GM12872 (cell line): ENCODE measurements at regions not wholly inside any gene's neighbourhood (a gene's known extent, or its start where the extent isn't known, plus 50 kb on each side); places are given as distances from the start of the nearest gene placed in this dataset.

Experiments used
- CTCF ChIP-seq: IDR thresholded peaks from 3 replicates; pipeline ENCODE4 v1.5.1; 2011; ENCODE audit warnings: low read depth, mild to moderate bottlenecking, low read length, moderate library complexity; ENCODE audit not compliant: insufficient read depth

- TF ChIP-seq CTCF = no peak
Observed at GRCh38 chr13:84050536-84050935, 168.3 kb upstream of the SLITRK1 start.

GRCh38 chr13:84049443-84050219 is 167.4 kb upstream of the SLITRK1 start:
- no peak for TF ChIP-seq CTCF

DNA sequence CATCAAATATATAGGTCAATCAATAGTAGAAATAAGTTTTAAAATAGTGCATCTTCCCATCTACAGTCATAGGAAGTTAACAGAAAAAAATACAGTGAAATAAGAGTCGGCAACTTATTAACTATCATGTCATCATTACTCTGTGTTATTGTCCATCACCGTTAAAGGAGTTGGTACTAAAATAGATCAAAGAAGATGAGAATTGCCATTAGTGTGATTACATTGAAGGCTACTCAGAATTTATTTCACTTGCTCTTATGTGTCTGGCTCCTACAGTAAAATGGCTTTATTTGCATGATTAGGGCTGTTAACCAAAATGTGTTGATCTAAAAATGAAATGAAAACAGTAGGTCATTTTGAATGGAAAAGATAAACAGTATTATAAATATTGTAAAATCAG is 162.5 kb upstream of the SLITRK1 start:
- TF ChIP-seq CTCF = no peak

DNA sequence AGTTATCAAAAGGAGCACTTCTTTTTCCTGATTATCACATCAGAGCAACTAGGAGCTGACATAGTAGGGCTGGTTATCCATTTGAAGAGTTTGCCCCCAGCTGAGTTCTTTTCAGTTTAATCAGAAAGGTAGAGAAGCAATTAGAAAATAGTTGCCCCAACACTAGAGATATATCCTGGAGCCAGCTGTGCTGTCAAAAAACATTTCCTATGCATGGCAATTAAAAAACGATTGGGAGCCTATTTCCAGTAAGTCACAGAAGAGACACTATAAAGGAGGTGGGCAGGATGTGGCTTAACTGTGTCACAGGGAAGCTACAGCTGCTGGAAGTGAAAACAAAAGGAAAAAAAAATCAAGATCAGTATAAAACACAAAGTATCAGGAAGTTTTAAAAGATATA is 155.7 kb upstream of the SLITRK1 start:
- no peak for TF ChIP-seq CTCF

GRCh38 chr13:84032116-84032515 is 149.8 kb upstream of the SLITRK1 start:
- TF ChIP-seq CTCF = no peak

GRCh38 chr13:84031120-84031519 is 148.8 kb upstream of the SLITRK1 start:
- TF ChIP-seq CTCF = no peak

GRCh38 chr13:84029396-84029795 is 147.1 kb upstream of the SLITRK1 start:
- TF ChIP-seq CTCF = no peak
